Neuronal stem cell (in vitro differentiated cells): ENCODE measurements at regions not wholly inside any gene's neighbourhood (a gene's known extent, or its start where the extent isn't known, plus 50 kb on each side); places are given as distances from the start of the nearest gene placed in this dataset.

Source experiments
- DNase-seq: peaks from one replicate; pipeline ENCODE4 v3.0.0-alpha.2; 2013; ENCODE audit warnings: low spot score
- H2AFZ ChIP-seq: one replicate; pipeline ENCODE4 v1.6.1; 2013; ENCODE audit warnings: mild to moderate bottlenecking, low read length, inconsistent platforms
- H2AK5ac ChIP-seq: 2 replicates; pipeline ENCODE4 v1.6.1; 2013; ENCODE audit warnings: low read depth, mild to moderate bottlenecking, inconsistent platforms, low read length, moderate library complexity, mixed read lengths
- H2BK120ac ChIP-seq: 2 replicates; pipeline ENCODE4 v1.6.1; 2013; ENCODE audit warnings: low read depth, mild to moderate bottlenecking, inconsistent platforms, low read length, moderate library complexity, mixed read lengths
- H2BK12ac ChIP-seq: one replicate; pipeline ENCODE4 v1.6.1; 2013; ENCODE audit warnings: low read length, inconsistent platforms
- H2BK15ac ChIP-seq: 2 replicates; pipeline ENCODE4 v1.6.1; 2013; ENCODE audit warnings: mild to moderate bottlenecking, low read length, inconsistent platforms, mixed read lengths
- H2BK5ac ChIP-seq: one replicate; pipeline ENCODE4 v1.6.1; 2013; ENCODE audit warnings: inconsistent platforms, mild to moderate bottlenecking, low read length, moderate library complexity
- H3K14ac ChIP-seq: one replicate; pipeline ENCODE4 v1.6.1; 2013; ENCODE audit warnings: low read length, inconsistent platforms
- H3K18ac ChIP-seq: 2 replicates; pipeline ENCODE4 v1.6.1; 2013; ENCODE audit warnings: low read length, inconsistent platforms
- H3K23ac ChIP-seq: 2 replicates; pipeline ENCODE4 v1.6.1; 2013; ENCODE audit warnings: low read depth, mild to moderate bottlenecking, mixed read lengths, low read length, inconsistent platforms; ENCODE audit not compliant: poor library complexity
- H3K27ac ChIP-seq: replicated peaks from 3 replicates; pipeline ENCODE4 v1.5.1; 2013; ENCODE audit warnings: low read length, inconsistent platforms
- H3K27me3 ChIP-seq, 3 experiments: 2 replicates each; pipeline ENCODE4 v1.6.1; 2013; ENCODE audit warnings: low read length in 3 of 3, mild to moderate bottlenecking in 2 of 3, inconsistent platforms in 1 of 3, low read depth in 1 of 3, mixed read lengths in 1 of 3, moderate library complexity in 1 of 3; ENCODE audit not compliant: control insufficient read depth in 3 of 3, insufficient read depth in 3 of 3
- H3K36me3 ChIP-seq, 2 donors: replicated peaks in 1 of 2; 2 replicates each; pipeline ENCODE4 v1.6.1; 2013; ENCODE audit warnings: low read length in 2 of 2; ENCODE audit not compliant: control insufficient read depth in 2 of 2, insufficient read depth in 2 of 2
- H3K4ac ChIP-seq: 2 replicates; pipeline ENCODE4 v1.6.1; 2013; ENCODE audit warnings: inconsistent platforms, mild to moderate bottlenecking, low read length, moderate library complexity
- H3K4me1 ChIP-seq, 2 donors: 1 replicate in 1 of 2; 2 replicates in 1 of 2; pipeline ENCODE4 v1.6.1; 2013; ENCODE audit warnings: low read length in 2 of 2, low read depth in 1 of 2; ENCODE audit not compliant: control insufficient read depth in 2 of 2, insufficient read depth in 1 of 2
- H3K4me2 ChIP-seq: one replicate; pipeline ENCODE4 v1.6.1; 2013; ENCODE audit warnings: mild to moderate bottlenecking, low read length, inconsistent platforms; ENCODE audit not compliant: insufficient read depth, poor library complexity, severe bottlenecking
- H3K4me3 ChIP-seq, 2 donors: 2 replicates each; pipeline ENCODE4 v1.5.1; 2013; ENCODE audit warnings: low read length in 2 of 2, mild to moderate bottlenecking in 2 of 2, inconsistent platforms in 1 of 2, moderate library complexity in 1 of 2
- H3K79me1 ChIP-seq: one replicate; pipeline ENCODE4 v1.6.1; 2013; ENCODE audit warnings: low read depth, mild to moderate bottlenecking, inconsistent platforms, low read length, moderate library complexity
- H3K9ac ChIP-seq: one replicate; pipeline ENCODE4 v1.6.1; 2013; ENCODE audit warnings: mild to moderate bottlenecking, low read depth, low read length, inconsistent platforms; ENCODE audit not compliant: poor library complexity
- H3K9me3 ChIP-seq, 2 donors: replicated peaks in 1 of 2; 2 replicates each; pipeline versions ENCODE3 to v1.6.1; 2013; ENCODE audit warnings: low read length in 2 of 2, mild to moderate bottlenecking in 2 of 2, inconsistent platforms in 1 of 2, low read depth in 1 of 2, mixed read lengths in 1 of 2, moderate library complexity in 1 of 2; ENCODE audit not compliant: control insufficient read depth in 2 of 2, insufficient read depth in 1 of 2
- H4K8ac ChIP-seq: one replicate; pipeline ENCODE4 v1.6.1; 2013; ENCODE audit warnings: low read depth, mild to moderate bottlenecking, inconsistent platforms, low read length, moderate library complexity
- H4K91ac ChIP-seq: one replicate; pipeline ENCODE4 v1.6.1; 2013; ENCODE audit warnings: low read length, low read depth, mild to moderate bottlenecking, inconsistent platforms; ENCODE audit not compliant: poor library complexity
- WGBS, 2 donors: extraction: QIAGEN DNeasy Blood & Tissue Kit; methylation state at CpG; one replicate each; pipeline ENCODE4 v1.1.7; 2013; ENCODE audit warnings: missing lambda C conversion rate in 2 of 2, mixed read lengths in 1 of 2; ENCODE audit not compliant: insufficient read length in 2 of 2, insufficient replicate concordance in 1 of 2; ENCODE audit errors: extremely low coverage in 2 of 2; 5-methylcytosine and 5-hydroxymethylcytosine counted together

DNA sequence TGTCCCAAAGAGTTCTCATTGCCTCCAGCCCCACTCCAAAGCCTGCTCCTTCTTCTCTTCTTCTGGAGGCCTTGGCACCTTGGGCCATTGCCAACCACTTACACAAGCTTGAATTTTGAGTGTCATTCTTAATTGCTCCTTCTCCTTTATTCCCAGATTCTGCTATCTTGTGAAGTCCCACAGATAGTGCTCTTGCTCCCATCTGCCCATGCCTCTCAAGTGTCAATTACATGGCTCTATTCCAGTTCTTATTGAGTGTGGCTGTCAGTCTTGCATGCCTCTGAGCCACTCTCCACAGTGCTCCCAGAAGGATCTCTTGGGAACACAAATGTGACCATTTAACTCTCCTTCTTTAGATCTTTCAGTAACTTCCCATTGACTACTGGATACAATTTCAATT, 117.3 kb upstream of the SFRP2 start:
- no peaks in the 10 kb centered on the region for H3K79me1 ChIP-seq
- no peak overlapping the region for H2BK12ac ChIP-seq
- H3K9ac ChIP-seq: no peak overlapping the region
- peaks cover 0 to 2% of the 10 kb centered on the region in 2 donors for H3K4me1 ChIP-seq
- no peak overlapping the region for H4K91ac ChIP-seq
- H3K4me2 ChIP-seq: no peak overlapping the region
- H3K27me3 ChIP-seq: no peaks in the 10 kb centered on the region
- H2BK5ac ChIP-seq: no peak overlapping the region
- H3K4ac ChIP-seq: no peak overlapping the region
- no peaks in the 10 kb centered on the region for H3K9me3 ChIP-seq
- H2BK15ac ChIP-seq: no peak overlapping the region
- no peak overlapping the region for H2AK5ac ChIP-seq
- H3K18ac ChIP-seq: no peak overlapping the region
- H4K8ac ChIP-seq: no peak overlapping the region
- H2BK120ac ChIP-seq: no peak overlapping the region
- no peak overlapping the region for H3K23ac ChIP-seq
- no peak overlapping the region for H3K14ac ChIP-seq
- no peak for DNase-seq
- no peaks in the 10 kb centered on the region for H3K36me3 ChIP-seq
- no peak overlapping the region for H3K4me3 ChIP-seq
- no peak overlapping the region for H3K27ac ChIP-seq
- no peak overlapping the region for H2AFZ ChIP-seq

DNA sequence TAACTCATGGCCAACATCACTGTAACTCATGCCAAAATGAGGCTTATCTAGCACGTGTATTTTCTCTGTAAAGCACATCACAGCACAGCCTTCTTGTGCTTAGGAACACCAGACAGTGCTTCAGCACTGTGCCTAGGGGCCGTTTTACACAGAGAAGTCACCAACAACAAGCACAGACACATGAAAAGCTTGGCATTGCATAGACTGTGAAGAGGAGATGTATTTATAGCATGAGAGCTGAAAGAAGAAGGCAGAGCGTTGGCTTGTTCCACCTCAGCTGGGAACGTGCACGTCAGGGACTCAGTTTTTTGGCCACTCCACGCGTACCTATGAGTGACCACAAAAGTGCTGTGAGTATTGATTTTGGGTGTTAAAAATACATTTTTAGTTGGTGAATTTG, 116.3 kb upstream of the SFRP2 start:
- Histone ChIP-seq H3K4me1 (peaks cover 0 to 7% of the 10 kb centered on the region in 2 donors), H3K27ac (no peak overlapping the region)
- no CpG with 5 or more reads among the region's 7 CpGs for WGBS, 2 donors

DNA sequence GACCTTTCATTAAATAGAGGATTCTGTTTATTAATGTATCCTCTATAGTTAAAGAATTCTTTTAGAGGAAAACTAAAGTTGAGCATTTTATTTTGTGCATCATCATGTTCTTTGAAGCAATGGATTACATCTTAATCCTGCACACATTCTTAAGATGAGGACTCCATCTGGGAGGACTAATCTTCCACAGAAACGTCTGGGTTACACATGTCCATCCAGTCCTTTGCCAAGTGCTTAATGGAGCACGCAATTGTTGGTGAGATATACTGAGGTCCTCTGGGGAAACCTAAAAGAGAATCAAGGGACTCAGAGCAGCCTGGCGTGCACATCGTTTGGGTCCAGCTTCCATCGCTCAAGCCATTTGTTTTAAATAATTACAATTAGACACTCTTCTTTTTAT, 115.1 kb upstream of the SFRP2 start:
- Histone ChIP-seq H2BK5ac (no peak overlapping the region), H3K4me1 (peaks cover 0 to 7% of the 10 kb centered on the region in 2 donors), H3K9ac (no peak overlapping the region), H4K91ac (no peak overlapping the region), H3K27me3 (no peaks in the 10 kb centered on the region), H2AK5ac (no peak overlapping the region), H3K4me2 (no peak overlapping the region), H3K23ac (no peak overlapping the region), H2BK15ac (no peak overlapping the region), H4K8ac (no peak overlapping the region), H3K4me3 (no peak overlapping the region), H2BK12ac (no peak overlapping the region), H3K79me1 (no peaks in the 10 kb centered on the region), H3K36me3 (no peaks in the 10 kb centered on the region), H3K14ac (no peak overlapping the region), H3K9me3 (no peaks in the 10 kb centered on the region), H3K18ac (no peak overlapping the region), H2BK120ac (no peak overlapping the region), H2AFZ (no peak overlapping the region), H3K4ac (no peak overlapping the region), H3K27ac (no peak overlapping the region)
- no CpG with 5 or more reads among the region's 5 CpGs for WGBS, 2 donors
- DNase-seq: no peak

More for the DNA sequence above, 116.3 kb upstream of the SFRP2 start:
- Histone ChIP-seq H2AFZ (no peak overlapping the region), H2BK15ac (no peak overlapping the region), H3K14ac (no peak overlapping the region), H3K36me3 (no peaks in the 10 kb centered on the region), H3K23ac (no peak overlapping the region), H3K18ac (no peak overlapping the region), H4K8ac (no peak overlapping the region), H3K4ac (no peak overlapping the region), H3K79me1 (no peaks in the 10 kb centered on the region), H3K27me3 (no peaks in the 10 kb centered on the region), H2BK12ac (no peak overlapping the region), H3K4me2 (no peak overlapping the region), H4K91ac (no peak overlapping the region), H2BK5ac (no peak overlapping the region), H3K9ac (no peak overlapping the region), H3K9me3 (no peaks in the 10 kb centered on the region), H2BK120ac (no peak overlapping the region), H3K4me3 (no peak overlapping the region), H2AK5ac (no peak overlapping the region)
- no peak for DNase-seq

DNA sequence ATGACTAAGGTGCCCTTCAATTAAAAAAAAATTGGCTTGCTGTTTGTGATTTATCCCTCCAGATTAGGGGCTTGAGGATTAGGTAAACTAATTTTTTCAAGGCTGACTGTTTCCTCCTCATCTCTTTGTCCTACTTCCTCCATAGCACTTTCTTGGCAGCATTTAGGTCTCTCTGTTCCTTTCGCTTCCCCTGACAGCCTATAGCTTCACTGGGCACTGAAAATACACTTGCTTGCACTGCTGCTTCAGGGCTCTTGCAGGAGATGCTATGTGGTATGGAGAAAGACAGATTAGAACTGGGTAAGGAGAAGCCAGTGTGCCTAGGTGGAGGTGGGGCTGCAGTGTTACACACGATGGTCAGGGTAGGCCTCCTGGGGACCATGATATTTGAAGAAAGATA, 112.3 kb upstream of the SFRP2 start:
- WGBS, 2 donors: no CpG with 5 or more reads among the region's 2 CpGs
- Histone ChIP-seq H3K4me2 (no peak overlapping the region), H3K4me1 (peaks cover 0 to 7% of the 10 kb centered on the region in 2 donors), H3K4me3 (no peak overlapping the region), H2BK120ac (no peak overlapping the region), H3K9me3 (no peaks in the 10 kb centered on the region), H3K27me3 (no peaks in the 10 kb centered on the region), H2BK5ac (no peak overlapping the region), H3K9ac (no peak overlapping the region), H3K14ac (peak overlapping the region; percentile 15), H3K4ac (no peak overlapping the region), H4K91ac (no peak overlapping the region), H2BK15ac (no peak overlapping the region), H2BK12ac (no peak overlapping the region), H3K18ac (peak overlapping the region; percentile 75), H2AFZ (no peak overlapping the region), H3K27ac (no peak overlapping the region), H3K23ac (no peak overlapping the region), H2AK5ac (no peak overlapping the region), H3K36me3 (no peaks in the 10 kb centered on the region), H4K8ac (no peak overlapping the region), H3K79me1 (no peaks in the 10 kb centered on the region)
- DNase-seq: no peak
